Adrenal gland (tissue), 5 donors: ENCODE measurements at regions not wholly inside any gene's neighbourhood (a gene's known extent, or its start where the extent isn't known, plus 50 kb on each side); places are given as distances from the start of the nearest gene placed in this dataset.

ENCODE experiments used
- CTCF ChIP-seq, 6 experiments: fragments of 450-650 bp in 4 of 6; fragments of 200-600 bp in 2 of 6; sonication (generic) in 1 of 6; IDR thresholded peaks; 1 replicate in 5 of 6; 2 replicates in 1 of 6; pipeline versions ENCODE4 v1.5.1 to v1.8.0; 2016 to 2021; ENCODE audit warnings: antibody characterized with exemption in 6 of 6, mild to moderate bottlenecking in 2 of 6, moderate library complexity in 1 of 6
- POLR2A ChIP-seq, 2 donors: fragments of 450-650 bp; IDR thresholded peaks; one replicate each; pipeline ENCODE4 v1.6.1; 2017; ENCODE audit warnings: antibody characterized with exemption in 2 of 2, mild to moderate bottlenecking in 2 of 2, moderate library complexity in 1 of 2
- donor health status: DM: no; HTN: no; CAD: no.

GRCh38 chr12:75596406-75596805 lies 85.0 kb upstream of the KRR1 start:
- TF ChIP-seq CTCF (IDR thresholded peaks at IDR 0.05) (no peak), POLR2A (IDR thresholded peaks at IDR 0.05) (no peak)
